ENCODE measurements at regions not wholly inside any gene's neighbourhood (a gene's known extent, or its start where the extent isn't known, plus 50 kb on each side); places are given as distances from the start of the nearest gene placed in this dataset.

DNA sequence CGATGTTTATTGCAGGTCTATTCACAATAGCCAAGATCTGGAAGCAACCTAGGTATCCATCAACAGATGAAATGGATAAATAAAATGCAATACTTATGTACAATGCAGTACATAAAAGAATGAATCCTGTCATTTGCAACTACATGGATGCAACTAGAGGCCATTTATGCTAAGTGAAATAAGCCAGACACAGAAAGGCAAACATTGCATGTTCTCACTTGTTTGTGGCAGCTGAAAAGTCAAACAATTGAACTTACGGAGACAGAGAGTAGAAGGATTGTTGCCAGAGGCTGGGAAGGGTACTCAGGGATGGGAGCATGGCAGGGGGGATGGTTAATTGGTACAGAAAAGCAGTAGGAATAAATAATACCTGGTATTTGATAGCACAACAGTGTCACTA is 563.9 kb downstream of the TMX3 start:
- Histone ChIP-seq H3K27ac (ENCODE audit: low read depth, low read length) (no peak overlapping the region), H3K79me2 (ENCODE audit: control insufficient read depth, insufficient read depth, low read length, unreplicated experiment) (no peaks in the 10 kb centered on the region), H2AFZ (ENCODE audit: low read length, unreplicated experiment) (no peak overlapping the region)

DNA sequence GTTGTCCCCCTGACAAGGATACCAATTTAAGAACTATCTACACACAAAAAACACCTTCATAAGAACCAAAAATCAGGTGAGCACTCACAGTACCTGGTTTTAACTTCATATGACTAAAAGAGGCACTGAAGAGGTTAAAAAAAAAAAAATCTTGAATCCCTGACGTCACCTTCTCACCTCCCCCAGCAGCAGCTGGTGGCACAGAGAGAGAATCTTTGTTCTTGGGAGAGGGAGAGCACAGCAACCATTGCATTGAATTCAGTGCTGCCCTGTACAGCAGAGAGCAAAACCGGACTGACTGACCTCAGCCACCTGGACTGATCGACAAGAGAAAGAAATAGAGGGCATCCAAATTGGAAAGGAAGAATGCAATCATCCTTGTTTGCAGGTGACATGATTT is 566.0 kb downstream of the TMX3 start:
- no peak overlapping the region for H3K4me3 ChIP-seq (ENCODE audit: low read depth, low read length)
- H3K27ac ChIP-seq (ENCODE audit: low read depth, low read length) = no peak overlapping the region
- H2AFZ ChIP-seq (ENCODE audit: low read length, unreplicated experiment) = no peak overlapping the region
- no peaks in the 10 kb centered on the region for H3K27me3 ChIP-seq (ENCODE audit: insufficient read depth, low read length)
- H3K79me2 ChIP-seq (ENCODE audit: control insufficient read depth, insufficient read depth, low read length, unreplicated experiment) = no peaks in the 10 kb centered on the region
- H3K4me1 ChIP-seq (ENCODE audit: control insufficient read depth, insufficient read depth, low read length, unreplicated experiment) = no peaks in the 10 kb centered on the region
- no peaks in the 10 kb centered on the region for H3K36me3 ChIP-seq (ENCODE audit: insufficient read depth, low read length)

More for the DNA sequence above, 563.9 kb downstream of the TMX3 start:
- Histone ChIP-seq H3K36me3 (ENCODE audit: insufficient read depth, low read length) (no peaks in the 10 kb centered on the region), H3K27me3 (ENCODE audit: insufficient read depth, low read length) (no peaks in the 10 kb centered on the region), H3K4me3 (ENCODE audit: low read depth, low read length) (no peak overlapping the region), H3K4me1 (ENCODE audit: control insufficient read depth, insufficient read depth, low read length, unreplicated experiment) (no peaks in the 10 kb centered on the region)

DNA sequence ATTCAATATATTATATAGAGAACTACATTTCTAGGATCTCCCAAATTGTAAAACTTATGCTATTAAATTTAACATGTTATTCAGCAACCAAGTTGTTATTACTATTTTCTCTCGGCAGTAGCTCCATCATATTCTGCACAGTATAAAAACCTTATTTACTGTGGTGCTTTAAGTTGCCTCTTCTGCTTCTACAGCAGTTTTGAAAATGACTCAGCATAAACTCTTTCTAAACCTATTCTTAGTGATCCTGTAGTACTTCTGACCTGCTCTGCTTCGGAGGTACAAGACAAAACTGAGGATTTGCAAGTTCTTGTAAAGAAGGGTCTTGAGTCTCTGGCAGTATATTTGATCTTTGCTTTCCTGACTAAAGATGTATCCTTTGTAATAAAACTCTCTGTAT is 567.2 kb downstream of the TMX3 start:
- peak overlapping the region; percentile 22 for H2AFZ ChIP-seq (ENCODE audit: low read length, unreplicated experiment)
- H3K27ac ChIP-seq (ENCODE audit: low read depth, low read length) = no peak overlapping the region

DNA sequence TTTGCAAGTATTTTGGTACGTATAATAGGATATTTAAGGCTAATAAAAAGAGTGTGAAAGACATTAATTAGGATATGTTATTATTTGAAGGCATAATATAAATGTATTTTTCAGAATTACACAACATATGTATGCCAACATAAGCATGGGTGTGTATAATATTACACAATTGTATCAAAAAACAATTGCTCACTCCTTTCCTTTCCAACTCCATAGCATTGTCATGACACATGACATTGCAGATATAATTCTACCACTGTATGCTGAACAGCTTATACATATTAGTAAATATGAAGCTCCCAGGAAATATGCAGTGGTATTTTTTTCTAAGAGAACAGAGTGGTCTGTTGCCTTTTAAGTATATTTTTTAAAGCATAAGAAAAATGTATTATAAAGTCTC is 593.1 kb downstream of the TMX3 start:
- Histone ChIP-seq H3K79me2 (ENCODE audit: control insufficient read depth, insufficient read depth, low read length, unreplicated experiment) (no peaks in the 10 kb centered on the region), H3K27ac (ENCODE audit: low read depth, low read length) (no peak overlapping the region), H2AFZ (ENCODE audit: low read length, unreplicated experiment) (no peak overlapping the region), H3K27me3 (ENCODE audit: insufficient read depth, low read length) (no peaks in the 10 kb centered on the region), H3K4me3 (ENCODE audit: low read depth, low read length) (no peak overlapping the region), H3K36me3 (ENCODE audit: insufficient read depth, low read length) (no peaks in the 10 kb centered on the region), H3K4me1 (ENCODE audit: control insufficient read depth, insufficient read depth, low read length, unreplicated experiment) (peaks cover 10% of the 10 kb centered on the region)

More for the DNA sequence above, 567.2 kb downstream of the TMX3 start:
- no peaks in the 10 kb centered on the region for H3K27me3 ChIP-seq (ENCODE audit: insufficient read depth, low read length)
- no peaks in the 10 kb centered on the region for H3K79me2 ChIP-seq (ENCODE audit: control insufficient read depth, insufficient read depth, low read length, unreplicated experiment)
- H3K4me3 ChIP-seq (ENCODE audit: low read depth, low read length) = no peak overlapping the region
- H3K4me1 ChIP-seq (ENCODE audit: control insufficient read depth, insufficient read depth, low read length, unreplicated experiment) = no peaks in the 10 kb centered on the region
- H3K36me3 ChIP-seq (ENCODE audit: insufficient read depth, low read length) = no peaks in the 10 kb centered on the region

DNA sequence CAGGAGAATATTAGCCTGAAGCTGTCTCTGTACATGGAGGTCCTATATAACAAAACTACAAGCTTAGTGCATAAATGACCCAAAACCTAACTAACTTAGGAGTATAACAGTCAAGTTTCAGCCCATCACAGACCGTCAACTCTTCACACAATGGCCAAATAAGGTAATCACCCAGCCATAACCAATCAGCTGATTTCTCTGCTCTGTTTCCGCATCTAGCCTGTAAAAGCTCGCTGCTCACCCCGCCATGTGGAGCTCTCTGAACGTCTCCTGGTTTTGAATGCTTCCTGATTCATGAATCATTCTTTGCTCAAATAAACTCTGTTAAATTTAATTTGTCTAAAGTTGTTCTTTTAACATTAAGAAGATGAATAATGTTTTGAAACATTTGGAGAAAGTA is 593.6 kb downstream of the TMX3 start:
- Histone ChIP-seq H2AFZ (ENCODE audit: low read length, unreplicated experiment) (no peak overlapping the region), H3K27ac (ENCODE audit: low read depth, low read length) (no peak overlapping the region), H3K4me1 (ENCODE audit: control insufficient read depth, insufficient read depth, low read length, unreplicated experiment) (peaks cover 10% of the 10 kb centered on the region)

DNA sequence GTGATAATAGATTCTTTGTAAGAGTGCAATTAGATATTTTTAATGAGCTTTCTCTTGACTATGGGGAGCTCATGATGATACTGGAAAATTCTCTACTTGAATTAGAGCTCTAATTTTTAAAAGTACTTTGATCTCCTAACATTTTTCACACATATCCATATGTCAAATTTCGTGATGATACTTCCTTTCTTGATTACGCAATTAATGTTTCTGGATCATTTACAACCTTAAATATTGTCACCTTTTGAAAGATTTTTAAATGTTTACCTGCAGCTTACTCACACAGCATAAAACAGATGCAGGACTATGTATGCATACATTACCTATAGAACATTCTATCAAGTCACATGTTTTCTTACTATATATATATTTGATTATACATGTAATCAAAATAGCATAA is 598.5 kb upstream of the DSEL start:
- Histone ChIP-seq H3K4me1 (ENCODE audit: control insufficient read depth, insufficient read depth, low read length, unreplicated experiment) (no peaks in the 10 kb centered on the region), H2AFZ (ENCODE audit: low read length, unreplicated experiment) (no peak overlapping the region), H3K36me3 (ENCODE audit: insufficient read depth, low read length) (no peaks in the 10 kb centered on the region), H3K27ac (ENCODE audit: low read depth, low read length) (no peak overlapping the region), H3K27me3 (ENCODE audit: insufficient read depth, low read length) (no peaks in the 10 kb centered on the region), H3K4me3 (ENCODE audit: low read depth, low read length) (no peak overlapping the region), H3K79me2 (ENCODE audit: control insufficient read depth, insufficient read depth, low read length, unreplicated experiment) (no peaks in the 10 kb centered on the region)

More for the DNA sequence above, 593.6 kb downstream of the TMX3 start:
- H3K4me3 ChIP-seq (ENCODE audit: low read depth, low read length) = no peak overlapping the region
- no peaks in the 10 kb centered on the region for H3K79me2 ChIP-seq (ENCODE audit: control insufficient read depth, insufficient read depth, low read length, unreplicated experiment)
- no peaks in the 10 kb centered on the region for H3K36me3 ChIP-seq (ENCODE audit: insufficient read depth, low read length)
- no peaks in the 10 kb centered on the region for H3K27me3 ChIP-seq (ENCODE audit: insufficient read depth, low read length)

DNA sequence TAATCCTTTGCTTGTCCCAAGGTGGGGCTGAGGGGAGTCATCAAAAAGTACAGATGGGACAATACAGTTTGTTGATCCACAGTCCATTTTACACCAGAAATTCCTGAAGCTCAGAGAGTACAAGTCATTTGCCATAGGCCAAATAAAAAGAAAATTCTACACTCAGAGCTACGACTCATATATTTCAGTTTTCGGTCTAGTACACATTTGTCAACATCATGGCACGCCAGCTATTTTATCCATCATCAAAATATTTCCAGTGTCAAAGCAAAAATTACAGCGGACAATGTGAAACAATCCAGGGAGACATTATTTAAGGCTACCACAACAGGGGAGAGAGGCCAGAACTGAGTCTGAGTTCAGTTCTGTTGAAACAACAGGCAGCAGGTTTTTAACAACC is 587.5 kb upstream of the DSEL start:
- no peaks in the 10 kb centered on the region for H3K4me1 ChIP-seq (ENCODE audit: control insufficient read depth, insufficient read depth, low read length, unreplicated experiment)
- H3K36me3 ChIP-seq (ENCODE audit: insufficient read depth, low read length) = no peaks in the 10 kb centered on the region
- H3K4me3 ChIP-seq (ENCODE audit: low read depth, low read length) = no peak overlapping the region
- no peaks in the 10 kb centered on the region for H3K27me3 ChIP-seq (ENCODE audit: insufficient read depth, low read length)
- no peaks in the 10 kb centered on the region for H3K79me2 ChIP-seq (ENCODE audit: control insufficient read depth, insufficient read depth, low read length, unreplicated experiment)
- H3K27ac ChIP-seq (ENCODE audit: low read depth, low read length) = no peak overlapping the region
- no peak overlapping the region for H2AFZ ChIP-seq (ENCODE audit: low read length, unreplicated experiment)

DNA sequence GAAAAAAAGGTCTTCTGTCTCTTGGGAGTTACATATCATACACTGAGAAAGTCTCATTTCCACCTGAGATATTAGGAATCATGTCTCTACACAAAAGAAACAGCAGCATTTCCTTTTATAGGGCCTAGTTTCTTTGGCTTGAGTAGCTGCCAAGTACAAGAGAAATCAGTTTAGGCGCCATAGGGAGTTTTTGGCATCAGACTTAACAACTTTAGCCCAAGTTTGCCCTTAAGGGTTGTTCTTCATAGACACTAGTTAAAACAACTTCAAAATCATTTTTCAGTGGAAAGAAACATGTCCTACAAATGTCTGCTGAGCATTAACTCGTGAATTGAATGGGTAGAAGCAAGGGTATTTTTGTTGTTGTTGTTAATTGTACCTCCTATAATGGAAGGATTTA is 587.0 kb upstream of the DSEL start:
- Histone ChIP-seq H3K4me3 (ENCODE audit: low read depth, low read length) (no peak overlapping the region), H3K27ac (ENCODE audit: low read depth, low read length) (no peak overlapping the region), H3K27me3 (ENCODE audit: insufficient read depth, low read length) (no peaks in the 10 kb centered on the region), H2AFZ (ENCODE audit: low read length, unreplicated experiment) (no peak overlapping the region), H3K79me2 (ENCODE audit: control insufficient read depth, insufficient read depth, low read length, unreplicated experiment) (no peaks in the 10 kb centered on the region), H3K4me1 (ENCODE audit: control insufficient read depth, insufficient read depth, low read length, unreplicated experiment) (no peaks in the 10 kb centered on the region), H3K36me3 (ENCODE audit: insufficient read depth, low read length) (no peaks in the 10 kb centered on the region)

DNA sequence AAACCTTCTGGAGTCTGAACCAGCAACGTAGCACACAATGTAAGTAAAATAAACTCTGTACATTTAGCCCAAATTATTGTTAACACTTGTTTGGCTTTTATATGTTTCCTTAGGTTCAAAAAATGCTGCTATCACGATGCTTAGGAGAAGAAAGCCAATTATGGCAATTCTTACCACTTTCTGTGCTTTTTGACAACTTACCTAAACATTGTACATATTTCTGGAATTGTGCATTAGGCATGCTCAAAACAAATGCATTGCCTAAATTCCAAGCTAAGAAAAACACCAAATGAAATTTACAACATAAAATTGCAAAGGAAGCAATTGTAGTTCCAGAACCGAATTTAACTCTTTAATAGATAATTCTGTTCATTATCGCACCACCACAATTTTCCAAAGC is 585.6 kb upstream of the DSEL start:
- Histone ChIP-seq H3K79me2 (ENCODE audit: control insufficient read depth, insufficient read depth, low read length, unreplicated experiment) (no peaks in the 10 kb centered on the region), H3K27ac (ENCODE audit: low read depth, low read length) (no peak overlapping the region), H3K4me3 (ENCODE audit: low read depth, low read length) (no peak overlapping the region), H3K4me1 (ENCODE audit: control insufficient read depth, insufficient read depth, low read length, unreplicated experiment) (no peaks in the 10 kb centered on the region), H3K27me3 (ENCODE audit: insufficient read depth, low read length) (no peaks in the 10 kb centered on the region), H2AFZ (ENCODE audit: low read length, unreplicated experiment) (no peak overlapping the region), H3K36me3 (ENCODE audit: insufficient read depth, low read length) (no peaks in the 10 kb centered on the region)

DNA sequence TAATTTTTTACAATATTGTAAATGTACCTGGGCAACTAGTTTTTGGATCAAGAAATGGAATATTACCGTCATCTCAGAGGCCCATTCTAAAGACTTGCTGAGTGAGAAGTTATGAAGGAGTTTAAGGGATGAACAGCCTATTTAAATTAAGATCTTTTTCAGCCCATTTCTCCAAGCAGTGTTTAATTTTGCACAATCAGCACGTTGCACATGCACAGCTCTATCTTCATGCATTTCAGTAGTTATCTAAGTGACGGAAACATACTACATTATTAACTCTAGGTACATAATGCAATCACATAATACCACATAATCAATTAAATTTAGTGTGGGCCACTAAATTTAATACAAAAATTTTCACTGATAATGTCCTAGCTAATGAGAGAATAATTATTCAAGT is 582.1 kb upstream of the DSEL start:
- Histone ChIP-seq H3K36me3 (ENCODE audit: insufficient read depth, low read length) (no peaks in the 10 kb centered on the region), H3K27ac (ENCODE audit: low read depth, low read length) (no peak overlapping the region), H3K4me3 (ENCODE audit: low read depth, low read length) (no peak overlapping the region), H3K79me2 (ENCODE audit: control insufficient read depth, insufficient read depth, low read length, unreplicated experiment) (no peaks in the 10 kb centered on the region), H2AFZ (ENCODE audit: low read length, unreplicated experiment) (no peak overlapping the region), H3K4me1 (ENCODE audit: control insufficient read depth, insufficient read depth, low read length, unreplicated experiment) (no peaks in the 10 kb centered on the region), H3K27me3 (ENCODE audit: insufficient read depth, low read length) (no peaks in the 10 kb centered on the region)

DNA sequence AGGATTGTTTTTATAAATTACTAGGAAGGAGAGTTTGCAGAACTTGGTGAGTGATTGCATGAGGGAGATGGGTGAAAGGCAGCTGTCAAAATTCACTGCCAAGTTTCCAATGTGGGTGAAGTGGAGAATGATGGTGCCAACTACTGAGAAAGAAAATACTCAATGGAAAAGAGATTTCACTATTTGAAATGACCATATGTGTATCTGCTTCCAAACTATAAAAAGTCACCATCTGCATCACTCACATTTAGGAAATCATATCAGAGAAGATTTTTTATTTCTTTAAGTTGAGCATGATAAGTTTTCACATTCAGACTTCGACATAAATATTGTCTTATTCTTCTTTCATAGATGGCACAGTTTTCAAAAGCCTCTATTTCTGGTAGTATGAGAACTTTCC is 570.0 kb upstream of the DSEL start:
- Histone ChIP-seq H3K36me3 (ENCODE audit: insufficient read depth, low read length) (no peaks in the 10 kb centered on the region), H3K27me3 (ENCODE audit: insufficient read depth, low read length) (no peaks in the 10 kb centered on the region), H3K4me1 (ENCODE audit: control insufficient read depth, insufficient read depth, low read length, unreplicated experiment) (no peaks in the 10 kb centered on the region), H2AFZ (ENCODE audit: low read length, unreplicated experiment) (no peak overlapping the region), H3K79me2 (ENCODE audit: control insufficient read depth, insufficient read depth, low read length, unreplicated experiment) (no peaks in the 10 kb centered on the region), H3K4me3 (ENCODE audit: low read depth, low read length) (no peak overlapping the region), H3K27ac (ENCODE audit: low read depth, low read length) (no peak overlapping the region)

DNA sequence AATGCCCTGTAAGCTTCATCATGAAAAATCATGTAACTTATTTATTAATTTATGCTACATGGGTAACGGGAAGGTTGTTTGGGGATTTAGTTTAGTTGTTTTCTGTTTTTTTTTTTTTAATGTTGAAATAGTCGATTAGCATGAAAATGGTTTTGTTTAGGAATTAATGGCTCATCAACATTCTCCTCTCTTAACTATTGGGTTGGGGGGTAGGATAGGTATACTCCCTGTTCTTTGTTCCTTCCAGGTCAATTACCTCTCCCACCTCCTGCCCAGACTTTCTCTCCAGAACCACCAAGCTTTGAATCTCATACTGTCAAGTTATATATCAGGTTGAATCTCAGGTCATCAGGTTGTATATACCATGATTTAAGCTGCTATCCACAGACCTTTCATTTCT is 568.7 kb upstream of the DSEL start:
- no peak overlapping the region for H3K4me3 ChIP-seq (ENCODE audit: low read depth, low read length)
- H2AFZ ChIP-seq (ENCODE audit: low read length, unreplicated experiment) = no peak overlapping the region
- no peak overlapping the region for H3K27ac ChIP-seq (ENCODE audit: low read depth, low read length)

More for the DNA sequence above, 568.7 kb upstream of the DSEL start:
- no peaks in the 10 kb centered on the region for H3K4me1 ChIP-seq (ENCODE audit: control insufficient read depth, insufficient read depth, low read length, unreplicated experiment)
- H3K36me3 ChIP-seq (ENCODE audit: insufficient read depth, low read length) = no peaks in the 10 kb centered on the region
- H3K27me3 ChIP-seq (ENCODE audit: insufficient read depth, low read length) = no peaks in the 10 kb centered on the region
- no peaks in the 10 kb centered on the region for H3K79me2 ChIP-seq (ENCODE audit: control insufficient read depth, insufficient read depth, low read length, unreplicated experiment)
